ENCODE measurements at regions not wholly inside any gene's neighbourhood (a gene's known extent, or its start where the extent isn't known, plus 50 kb on each side); places are given as distances from the start of the nearest gene placed in this dataset.

DNA sequence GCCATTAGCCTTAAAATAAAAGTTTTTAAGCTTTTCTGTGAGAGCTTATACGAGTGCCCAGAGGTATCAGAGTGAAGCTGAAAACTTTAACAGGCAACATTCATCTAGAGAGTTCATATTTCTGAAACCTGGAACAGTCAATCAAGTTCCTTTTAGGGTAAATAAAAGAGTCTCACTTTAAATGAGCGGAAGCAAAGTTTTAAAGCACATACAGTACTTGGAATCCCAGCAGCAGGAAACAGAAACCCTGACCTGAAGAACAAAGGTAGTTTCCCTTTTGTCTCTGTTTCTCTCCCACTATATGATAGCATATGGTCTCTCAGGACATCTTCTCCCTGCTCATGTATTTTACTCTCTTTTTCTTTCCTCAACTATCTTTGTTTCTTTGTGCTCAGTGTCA is 153.0 kb downstream of the ASB9 start:
- ChIA-PET POLR2A (no interaction called here), CTCF (no interaction called here)
- DNase-seq (ENCODE audit: low read depth, low spot score) (no peak), FAIRE-seq (no peak)
- H3K4me3 ChIP-seq (replicated peaks in 1 of 3; ENCODE audit: insufficient read depth in 1 of 3, low read depth in 1 of 3, low read length in 3 of 3): no peak overlapping the region
- H4K20me1 ChIP-seq (replicated peaks; ENCODE audit: control insufficient read depth, extremely low read depth, insufficient read depth, low read length): no peaks in the 10 kb centered on the region
- H3K27me3 ChIP-seq (ENCODE audit: control insufficient read depth in 2 of 2, insufficient read depth in 2 of 2, low read length in 2 of 2): no peaks in the 10 kb centered on the region
- no peak overlapping the region for H3K27ac ChIP-seq (ENCODE audit: insufficient read depth, low read depth, low read length)
- BruUV-seq (replicated peaks): no TSS peak
- H3K9me1 ChIP-seq (replicated peaks; ENCODE audit: control insufficient read depth, extremely low read depth, insufficient read depth, low read length): no peaks in the 10 kb centered on the region
- no peaks in the 10 kb centered on the region for H3K9me3 ChIP-seq (replicated peaks; ENCODE audit: control insufficient read depth, insufficient read depth, low read length)
- intact Hi-C loops (cut with micrococcal nuclease) (no loop called here), dilution Hi-C loops (cut with MboI; ENCODE audit: extremely low pct_ligation_motif_present, low sequenced_read_pairs) (no loop called here)
- H3K9ac ChIP-seq (replicated peaks; ENCODE audit: extremely low read depth, insufficient read depth, low read length): no peak overlapping the region
- TF ChIP-seq MAX (IDR thresholded peaks at IDR 0.05; ENCODE audit: insufficient read depth, insufficient read length) (no peak), JUN (IDR thresholded peaks at IDR 0.05; ENCODE audit: borderline replicate concordance, insufficient read depth, insufficient read length, low read depth) (no peak), FOS (IDR thresholded peaks at IDR 0.05; ENCODE audit: borderline replicate concordance, insufficient read depth, low read length) (no peak), POLR2AphosphoS5 (IDR thresholded peaks at IDR 0.05; ENCODE audit: insufficient read depth, low read depth, low read length) (no peak), CTCF (IDR thresholded peaks at IDR 0.05; ENCODE audit: extremely low read depth in 1 of 2, insufficient read depth in 1 of 2, low read depth in 1 of 2, low read length in 2 of 2) (no peak), GATA2 (IDR thresholded peaks at IDR 0.05; ENCODE audit: insufficient read depth, insufficient read length, low read depth, low read length) (no peak), MYC (IDR thresholded peaks at IDR 0.05; ENCODE audit: low read depth, low read length) (no peak), EZH2 (IDR thresholded peaks at IDR 0.05; ENCODE audit: borderline replicate concordance, low read depth, low read length, severe bottlenecking) (no peak), POLR2A (IDR thresholded peaks at IDR 0.05; ENCODE audit: low read depth, low read length) (no peak)
- no peak overlapping the region for H3K4me2 ChIP-seq (ENCODE audit: insufficient read depth, low read length)
- no peak overlapping the region for H2AFZ ChIP-seq (ENCODE audit: low read depth, low read length)
- H3K4me1 ChIP-seq (ENCODE audit: control insufficient read depth, extremely low read depth, insufficient read depth, low read length): no peaks in the 10 kb centered on the region
- no peaks in the 10 kb centered on the region for H3K79me2 ChIP-seq (ENCODE audit: control insufficient read depth, insufficient read depth, low read length)
- no peaks in the 10 kb centered on the region for H3K36me3 ChIP-seq (ENCODE audit: control insufficient read depth in 2 of 2, extremely low read depth in 1 of 2, insufficient read depth in 2 of 2, low read length in 2 of 2)
